ENCODE measurements at regions not wholly inside any gene's neighbourhood (a gene's known extent, or its start where the extent isn't known, plus 50 kb on each side); places are given as distances from the start of the nearest gene placed in this dataset.

- no peak overlapping the region for H3K4me3 ChIP-seq (ENCODE audit: low read depth, low read length)
- DNase-seq (ENCODE audit: low read depth): no peak
- TF ChIP-seq CTCF (IDR thresholded peaks at IDR 0.05; ENCODE audit: insufficient read depth, low read length): no peak
Measured at GRCh38 chr15:47824147-47824546, 106.8 kb downstream of the SEMA6D start.

- no peak for TF ChIP-seq CTCF (IDR thresholded peaks at IDR 0.05; ENCODE audit: insufficient read depth, low read length)
- DNase-seq (ENCODE audit: low read depth): no peak
- no peak overlapping the region for H3K4me3 ChIP-seq (ENCODE audit: low read depth, low read length)
Measured at GRCh38 chr15:47829667-47830066, 112.4 kb downstream of the SEMA6D start.

GRCh38 chr15:47834093-47834492, 116.8 kb downstream of the SEMA6D start:
- no peak for TF ChIP-seq CTCF (IDR thresholded peaks at IDR 0.05; ENCODE audit: insufficient read depth, low read length)
- no peak overlapping the region for H3K4me3 ChIP-seq (ENCODE audit: low read depth, low read length)
- no peak for DNase-seq (ENCODE audit: low read depth)

GRCh38 chr15:47839233-47839825, 122.0 kb downstream of the SEMA6D start:
- no peak for TF ChIP-seq CTCF (IDR thresholded peaks at IDR 0.05; ENCODE audit: insufficient read depth, low read length)
- H3K4me3 ChIP-seq (ENCODE audit: low read depth, low read length): no peak overlapping the region
- DNase-seq (ENCODE audit: low read depth): no peak

- no peak for TF ChIP-seq CTCF (IDR thresholded peaks at IDR 0.05; ENCODE audit: insufficient read depth, low read length)
- no peak overlapping the region for H3K4me3 ChIP-seq (ENCODE audit: low read depth, low read length)
Measured at GRCh38 chr15:47843124-47843663, 125.9 kb downstream of the SEMA6D start.

GRCh38 chr15:47844437-47844836, 127.1 kb downstream of the SEMA6D start:
- DNase-seq (ENCODE audit: low read depth): no peak
- no peak for TF ChIP-seq CTCF (IDR thresholded peaks at IDR 0.05; ENCODE audit: insufficient read depth, low read length)
- H3K4me3 ChIP-seq (ENCODE audit: low read depth, low read length): no peak overlapping the region

More at GRCh38 chr15:47843124-47843663, 125.9 kb downstream of the SEMA6D start:
- no peak for DNase-seq (ENCODE audit: low read depth)
